Activated CD4-positive, CD25-positive, alpha-beta regulatory T cell (primary cell): ENCODE measurements at regions not wholly inside any gene's neighbourhood (a gene's known extent, or its start where the extent isn't known, plus 50 kb on each side); places are given as distances from the start of the nearest gene placed in this dataset.
"Not testable (repeated sequence)": the region's sequence is repeated elsewhere in the genome, so short reads cannot be mapped to it uniquely, and the experiment has no call there.

ENCODE experiments used
- DNase-seq, 4 experiments: peaks; one replicate each; lab custom pipeline; 2025; lab: John Stamatoyannopoulos, UW

DNA sequence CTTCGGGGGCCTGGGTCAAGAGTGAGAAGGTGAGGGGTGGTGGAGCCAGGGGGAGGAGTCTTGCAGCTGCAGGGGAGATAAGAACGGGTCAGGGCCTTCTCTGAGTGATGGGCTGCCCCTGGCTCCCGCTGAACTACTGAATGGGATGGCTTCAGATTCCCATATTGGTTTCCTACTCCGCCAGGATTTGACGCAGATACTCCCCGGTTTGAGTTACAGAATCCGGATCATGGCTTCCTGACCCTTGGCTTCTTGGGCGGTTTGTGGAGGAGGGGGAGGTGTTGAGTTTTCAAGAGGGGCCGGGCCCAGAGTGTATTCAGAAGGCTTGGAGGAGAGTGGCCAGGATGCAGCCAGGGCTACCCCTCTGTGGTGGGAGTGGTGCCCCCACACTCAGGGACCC, 119.9 kb upstream of the ATP2B2 start:
- no peak for DNase-seq

GRCh38 chr3:10627884-10628572, 122.6 kb upstream of the ATP2B2 start:
- no peak for DNase-seq

DNA sequence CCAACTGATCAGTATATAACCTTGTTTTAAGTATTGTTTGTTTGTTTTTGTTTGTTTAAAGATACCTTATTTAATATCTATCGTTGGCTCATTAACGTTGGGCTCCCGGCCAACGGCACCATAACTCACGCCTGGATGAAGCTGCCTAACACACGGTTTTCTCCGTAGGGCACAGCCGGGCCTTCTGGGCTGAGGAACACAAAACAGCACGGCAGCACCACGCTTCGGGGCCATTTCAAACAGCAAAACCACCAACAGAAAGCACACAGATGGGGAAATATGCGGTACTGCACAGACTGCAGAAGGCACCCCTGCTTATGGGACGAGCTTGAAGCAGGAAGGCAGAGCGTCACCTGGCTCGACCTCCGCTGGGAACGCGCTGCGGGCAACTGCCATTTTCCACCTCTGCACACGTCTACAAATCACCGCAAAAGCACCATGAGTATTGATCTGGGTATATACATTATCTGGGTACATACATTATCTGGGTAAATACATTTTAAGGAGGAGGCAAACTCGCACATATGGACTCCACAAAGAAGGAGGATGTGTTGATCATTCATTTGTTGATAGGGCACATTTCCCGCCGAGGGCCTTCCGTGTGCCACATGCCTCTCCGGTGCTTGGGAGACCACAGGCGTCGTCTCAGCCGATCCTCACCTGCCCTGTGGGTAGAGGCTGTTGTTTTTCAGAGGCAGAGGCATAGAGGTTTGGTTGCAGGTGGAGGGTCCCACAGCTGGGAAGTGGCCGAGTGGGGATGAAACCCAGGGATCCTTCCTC, 123.7 kb upstream of the ATP2B2 start:
- DNase-seq = no peak

- no peak for DNase-seq
Measured at GRCh38 chr3:10629671-10630040, 124.3 kb upstream of the ATP2B2 start.

DNA sequence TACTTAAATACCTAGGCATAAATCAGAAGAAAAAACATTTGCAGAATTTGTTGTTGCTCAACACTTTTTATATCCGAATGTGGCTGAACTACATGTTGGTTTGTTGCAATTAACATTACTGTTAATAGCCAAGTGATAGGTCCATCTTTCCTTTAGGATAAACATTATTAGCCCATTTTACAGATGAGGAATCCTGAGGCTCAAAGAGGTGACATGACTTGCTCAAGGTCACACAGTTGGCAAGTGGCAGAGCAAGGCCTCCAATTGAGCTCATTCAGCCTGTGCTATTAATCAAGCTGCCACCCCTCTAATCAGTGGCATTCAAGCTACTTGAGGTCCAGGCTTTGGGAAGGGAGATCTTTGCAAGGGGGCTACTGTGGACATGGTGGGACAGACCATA, 125.8 kb upstream of the ATP2B2 start:
- DNase-seq = no peak

- DNase-seq = no peak
Measured at GRCh38 chr3:10632125-10632524, 126.7 kb upstream of the ATP2B2 start.

GRCh38 chr3:10632741-10633140, 127.4 kb upstream of the ATP2B2 start:
- no peak for DNase-seq

DNA sequence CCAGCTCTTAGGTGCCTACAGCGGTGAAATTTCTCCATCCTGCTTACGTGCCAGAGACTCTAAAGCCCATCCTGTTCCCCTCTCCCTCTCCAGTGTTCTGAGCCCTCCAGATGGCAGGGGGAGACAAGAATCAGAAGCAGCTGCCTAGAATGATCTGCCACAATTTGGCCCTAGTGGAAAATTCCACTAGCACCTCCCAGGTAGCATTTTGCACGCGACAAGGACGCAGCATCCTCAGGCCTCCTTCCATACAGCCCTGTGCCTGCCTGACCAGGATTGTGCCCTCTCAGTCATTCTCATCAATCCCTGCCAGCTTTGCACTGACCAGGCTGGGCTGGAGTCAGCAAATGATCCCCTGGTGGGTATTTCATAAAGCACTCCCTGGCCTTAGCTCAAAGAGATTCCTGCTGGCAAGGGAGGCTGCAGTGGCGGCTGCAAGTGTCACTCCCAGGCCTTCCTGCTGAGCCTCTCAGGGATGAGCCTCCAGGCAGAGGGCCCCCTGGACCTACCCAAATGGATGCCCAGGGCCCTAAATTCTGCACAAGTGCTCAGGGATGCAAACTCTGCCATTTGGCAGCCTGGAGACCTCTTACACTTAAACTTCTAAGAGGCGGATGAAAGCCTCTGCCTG, 130.2 kb upstream of the ATP2B2 start:
- DNase-seq = no peak

GRCh38 chr3:10637342-10637741, 132.0 kb upstream of the ATP2B2 start:
- DNase-seq = no peak

GRCh38 chr3:10638466-10638865, 133.1 kb upstream of the ATP2B2 start:
- no peak for DNase-seq

GRCh38 chr3:10641760-10642159, 136.4 kb upstream of the ATP2B2 start:
- DNase-seq = no peak

DNA sequence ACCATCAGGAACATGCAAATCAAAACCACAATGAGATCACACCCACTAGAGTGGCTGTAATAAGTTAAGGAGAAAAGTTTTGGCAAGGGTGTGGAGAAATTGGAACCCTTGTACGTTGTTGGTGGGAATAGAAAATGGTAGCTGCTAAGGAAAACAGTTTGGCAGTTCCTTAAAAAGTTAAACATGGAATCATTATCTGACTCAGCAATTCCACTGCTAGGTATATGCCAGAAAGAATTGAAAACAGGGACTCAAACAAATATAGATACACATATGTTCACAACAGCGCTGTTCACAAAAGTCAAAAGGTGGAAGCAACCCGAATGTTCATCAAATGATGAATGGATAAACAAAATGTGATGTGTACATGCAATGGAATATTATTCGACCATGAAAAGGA, 138.8 kb upstream of the ATP2B2 start:
- no peak for DNase-seq

GRCh38 chr3:10645800-10646199, 140.4 kb upstream of the ATP2B2 start:
- DNase-seq = no peak

GRCh38 chr3:10646531-10647335, 141.3 kb upstream of the ATP2B2 start:
- no peak for DNase-seq

GRCh38 chr3:10647376-10647775, 142.0 kb upstream of the ATP2B2 start:
- DNase-seq = no peak

DNA sequence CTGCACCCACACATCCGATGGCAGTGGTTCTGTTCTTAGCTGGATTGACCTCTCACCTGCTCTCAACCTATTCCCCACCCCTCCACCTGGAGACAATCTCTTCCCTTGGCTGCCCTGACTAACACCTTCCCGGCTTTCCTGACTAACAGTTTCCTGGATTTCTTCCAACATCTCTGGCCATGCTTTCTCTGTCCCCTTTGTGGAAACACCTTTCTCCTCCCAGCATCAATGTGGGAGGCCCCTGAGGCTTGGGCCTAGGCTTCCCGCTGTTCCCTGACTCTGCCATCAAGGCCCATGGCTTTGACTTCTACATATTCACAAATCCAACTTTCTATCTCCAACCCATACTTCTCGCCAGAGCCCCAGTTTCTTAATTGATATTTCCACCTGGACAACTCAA, 142.8 kb upstream of the ATP2B2 start:
- no peak for DNase-seq

DNA sequence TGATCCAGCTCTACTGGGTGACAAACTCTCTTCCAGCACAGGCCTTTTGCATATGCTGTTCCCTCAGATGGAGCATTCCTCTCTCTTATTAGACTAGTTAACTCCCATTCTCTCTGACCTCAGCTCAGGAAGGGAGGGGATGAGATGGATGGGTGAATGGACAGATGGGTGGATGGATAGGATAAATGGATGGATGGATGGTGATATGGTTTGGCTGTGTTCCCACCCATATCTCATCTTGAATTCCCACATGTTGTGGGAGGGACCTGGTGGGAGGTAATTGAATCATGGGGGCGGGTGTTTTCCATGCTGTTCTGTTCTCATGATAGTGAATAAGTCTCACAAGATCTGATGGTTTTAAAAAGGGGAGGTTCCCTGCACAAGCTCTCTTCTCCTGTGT, 144.1 kb upstream of the ATP2B2 start:
- not testable (repeated sequence) for DNase-seq

GRCh38 chr3:10651506-10651905, 146.1 kb upstream of the ATP2B2 start:
- no peak for DNase-seq

- DNase-seq = no peak
Measured at GRCh38 chr3:10653241-10653640, 147.9 kb upstream of the ATP2B2 start.

DNA sequence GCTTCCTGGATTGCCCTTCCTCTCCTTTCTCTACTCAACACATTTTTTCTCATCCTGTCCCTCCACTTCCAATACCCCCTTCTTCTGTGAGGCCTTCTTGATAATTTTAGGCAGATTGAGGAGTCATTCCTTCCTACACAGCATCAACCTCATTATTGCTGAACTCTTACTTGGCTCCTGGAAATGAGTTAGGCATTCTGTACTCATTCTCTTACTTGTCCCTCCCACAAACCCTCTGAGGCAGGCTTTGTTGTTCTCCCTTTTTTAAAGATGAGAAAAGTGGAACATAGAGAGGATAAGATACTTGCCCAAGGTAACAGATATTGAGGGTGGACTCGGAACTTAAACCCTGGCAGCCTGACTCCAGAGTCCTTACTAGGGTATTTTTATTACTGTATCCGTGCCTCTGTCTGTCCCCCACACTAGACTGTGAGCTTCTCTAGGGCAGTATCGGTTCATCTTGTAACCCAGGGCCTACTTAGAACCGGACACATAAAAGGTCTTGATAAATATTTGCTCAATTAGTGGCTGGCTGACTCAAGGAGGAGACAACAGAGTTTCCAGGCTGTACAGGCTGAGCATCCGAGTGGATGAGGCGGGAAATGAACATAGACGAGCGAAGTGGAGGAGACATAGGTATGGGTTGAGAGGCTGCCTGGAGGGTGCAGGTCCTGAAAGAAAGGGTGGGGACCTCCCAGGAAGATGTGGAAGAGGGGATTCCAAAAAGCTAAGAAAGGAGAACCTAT, 148.7 kb upstream of the ATP2B2 start:
- DNase-seq = no peak

DNA sequence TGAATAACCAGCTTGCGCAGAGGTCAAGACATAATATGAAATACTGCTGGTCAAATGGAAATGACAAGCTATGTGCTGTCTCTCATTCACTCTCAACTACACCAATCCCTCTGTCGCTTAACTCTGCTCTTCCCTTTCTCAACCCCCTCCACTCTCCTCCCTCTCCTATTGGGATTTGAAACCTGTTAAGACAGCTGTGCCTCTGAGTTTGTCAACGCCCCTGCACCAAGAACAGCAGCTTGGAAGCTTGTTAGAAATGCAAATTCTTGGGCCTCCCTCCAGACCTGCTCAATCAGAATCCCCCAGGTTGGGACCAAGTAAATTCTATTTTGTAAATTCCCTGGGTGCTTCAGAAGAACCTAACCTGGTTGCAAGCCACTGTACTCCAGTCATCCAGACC, 149.7 kb upstream of the ATP2B2 start:
- DNase-seq = no peak

- not testable (repeated sequence) for DNase-seq
Measured at GRCh38 chr3:10657339-10657738, 152.0 kb upstream of the ATP2B2 start.
